Progenitor cell of endocrine pancreas (in vitro differentiated cells): ENCODE measurements at regions not wholly inside any gene's neighbourhood (a gene's known extent, or its start where the extent isn't known, plus 50 kb on each side); places are given as distances from the start of the nearest gene placed in this dataset.

ENCODE experiments used
- DNase-seq: peaks from one replicate; pipeline ENCODE4 v3.0.0; 2021; ENCODE audit warnings: low spot score; ENCODE audit not compliant: unreplicated experiment
- H3K27ac Mint-ChIP-seq: 2 replicates; pipeline ENCODE4 v1.8.0; 2021; ENCODE audit warnings: mild to moderate bottlenecking, moderate library complexity, mixed read lengths
- H3K27me3 Mint-ChIP-seq: 2 replicates; pipeline ENCODE4 v1.8.0; 2021; ENCODE audit warnings: mixed read lengths
- H3K36me3 Mint-ChIP-seq: 2 replicates; pipeline ENCODE4 v1.8.0; 2022; ENCODE audit warnings: mixed read lengths; ENCODE audit not compliant: insufficient read depth
- H3K4me1 Mint-ChIP-seq: 2 replicates; pipeline ENCODE4 v1.8.0; 2021; ENCODE audit warnings: low read depth, mixed read lengths
- H3K4me3 Mint-ChIP-seq: 2 replicates; pipeline ENCODE4 v1.8.0; 2021; ENCODE audit warnings: low read depth, mild to moderate bottlenecking, moderate library complexity, mixed read lengths
- H3K9me3 Mint-ChIP-seq: 2 replicates; pipeline ENCODE4 v1.8.0; 2021; ENCODE audit warnings: low read depth, mixed read lengths
- TF ChIP-seq, protein P1 (sequence below): fragments of 200-600 bp; sonication (generic); IDR thresholded peaks from one replicate; pipeline ENCODE4 v1.5.0; 2021; ENCODE audit warnings: antibody characterized with exemption, mild to moderate bottlenecking; ENCODE audit not compliant: unreplicated experiment

DNA sequence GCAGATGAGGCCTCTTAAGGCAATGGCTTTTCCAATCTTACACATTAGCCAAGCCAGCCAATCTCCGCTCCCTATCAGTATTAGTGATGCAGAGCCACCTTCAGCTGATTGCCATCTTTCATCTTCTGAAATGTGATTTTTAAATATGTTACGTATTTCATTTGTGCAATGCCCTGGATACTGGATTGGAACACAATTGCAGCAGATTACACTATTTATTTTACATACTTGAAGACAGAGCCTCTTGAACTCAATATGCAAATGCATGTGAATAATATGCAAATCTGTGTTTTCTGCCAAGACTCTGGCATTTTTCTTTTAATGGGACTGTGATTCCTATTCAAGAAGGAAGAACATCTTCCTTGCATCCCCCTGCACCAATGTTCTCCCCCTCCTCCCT is 90.5 kb downstream of the GRIN2B start:
- Mint-ChIP-seq H3K27me3 (no peaks in the 10 kb centered on the region), H3K27ac (no peak overlapping the region)

DNA sequence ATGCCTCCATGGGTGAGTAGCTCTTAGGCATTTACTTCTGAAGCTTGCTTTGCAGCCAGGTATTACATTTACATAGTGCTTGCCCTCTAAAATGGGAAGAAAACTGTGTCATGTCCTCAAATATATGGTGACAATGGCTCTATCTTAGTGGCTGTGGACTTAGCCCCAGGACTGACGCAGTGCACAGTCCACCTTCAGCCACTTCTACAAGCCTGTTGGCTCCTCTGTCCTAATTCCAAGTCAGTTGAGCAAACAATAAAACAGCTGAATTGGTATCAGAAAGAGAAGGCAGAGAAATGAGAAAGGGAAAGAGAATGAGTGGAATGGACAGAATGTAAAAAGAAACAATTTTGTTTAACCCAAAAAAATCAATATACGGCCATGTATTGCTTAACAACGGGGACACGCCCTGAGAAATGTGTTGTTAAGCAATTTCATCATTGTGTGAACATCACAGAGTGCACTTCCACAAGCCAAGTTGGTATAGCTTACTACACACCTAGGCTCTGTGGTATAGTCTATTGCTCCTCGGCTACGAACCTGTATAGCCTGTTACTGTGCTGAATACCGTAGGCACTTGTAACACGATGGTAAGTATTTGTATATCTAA is 93.5 kb downstream of the GRIN2B start:
- Mint-ChIP-seq H3K9me3 (no peaks in the 10 kb centered on the region), H3K27me3 (peaks cover 3% of the 10 kb centered on the region), H3K36me3 (no peaks in the 10 kb centered on the region), H3K4me3 (no peak overlapping the region), H3K27ac (no peak overlapping the region), H3K4me1 (no peaks in the 10 kb centered on the region)
- no peak for DNase-seq
- TF ChIP-seq, protein P1, sequence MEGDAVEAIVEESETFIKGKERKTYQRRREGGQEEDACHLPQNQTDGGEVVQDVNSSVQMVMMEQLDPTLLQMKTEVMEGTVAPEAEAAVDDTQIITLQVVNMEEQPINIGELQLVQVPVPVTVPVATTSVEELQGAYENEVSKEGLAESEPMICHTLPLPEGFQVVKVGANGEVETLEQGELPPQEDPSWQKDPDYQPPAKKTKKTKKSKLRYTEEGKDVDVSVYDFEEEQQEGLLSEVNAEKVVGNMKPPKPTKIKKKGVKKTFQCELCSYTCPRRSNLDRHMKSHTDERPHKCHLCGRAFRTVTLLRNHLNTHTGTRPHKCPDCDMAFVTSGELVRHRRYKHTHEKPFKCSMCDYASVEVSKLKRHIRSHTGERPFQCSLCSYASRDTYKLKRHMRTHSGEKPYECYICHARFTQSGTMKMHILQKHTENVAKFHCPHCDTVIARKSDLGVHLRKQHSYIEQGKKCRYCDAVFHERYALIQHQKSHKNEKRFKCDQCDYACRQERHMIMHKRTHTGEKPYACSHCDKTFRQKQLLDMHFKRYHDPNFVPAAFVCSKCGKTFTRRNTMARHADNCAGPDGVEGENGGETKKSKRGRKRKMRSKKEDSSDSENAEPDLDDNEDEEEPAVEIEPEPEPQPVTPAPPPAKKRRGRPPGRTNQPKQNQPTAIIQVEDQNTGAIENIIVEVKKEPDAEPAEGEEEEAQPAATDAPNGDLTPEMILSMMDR, result no peak

More for the DNA sequence above, 90.5 kb downstream of the GRIN2B start:
- TF ChIP-seq, protein P1, result no peak
- no peaks in the 10 kb centered on the region for H3K9me3 Mint-ChIP-seq
- no peaks in the 10 kb centered on the region for H3K4me1 Mint-ChIP-seq
- DNase-seq, result no peak
- no peaks in the 10 kb centered on the region for H3K36me3 Mint-ChIP-seq
- H3K4me3 Mint-ChIP-seq, result no peak overlapping the region

GRCh38 chr12:13882176-13882575 is 99.2 kb downstream of the GRIN2B start:
- no peak for DNase-seq
- no peaks in the 10 kb centered on the region for H3K4me1 Mint-ChIP-seq
- H3K9me3 Mint-ChIP-seq, result no peaks in the 10 kb centered on the region
- H3K27ac Mint-ChIP-seq, result no peak overlapping the region
- H3K36me3 Mint-ChIP-seq, result no peaks in the 10 kb centered on the region
- TF ChIP-seq, protein P1, result no peak
- no peak overlapping the region for H3K4me3 Mint-ChIP-seq
- peaks cover 3% of the 10 kb centered on the region for H3K27me3 Mint-ChIP-seq

DNA sequence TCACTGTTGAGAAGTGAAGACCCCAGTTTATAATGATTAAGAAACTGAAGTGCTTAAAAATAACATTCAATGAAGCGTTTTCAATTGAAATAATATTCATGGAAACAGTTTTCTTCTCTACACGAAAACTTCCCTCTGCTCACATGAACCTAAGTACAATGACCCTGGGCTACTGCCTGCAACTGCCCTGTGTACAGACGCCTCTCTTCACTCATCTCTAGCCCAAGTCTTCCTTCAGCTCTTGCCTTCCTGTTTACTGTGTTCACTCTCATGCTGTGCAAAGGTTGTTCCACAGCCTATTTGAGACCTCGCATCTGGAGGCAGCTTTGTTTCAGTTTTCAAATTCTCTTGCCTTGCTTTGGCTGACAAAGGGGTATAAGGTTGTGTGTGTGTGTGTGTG is 100.8 kb downstream of the GRIN2B start:
- TF ChIP-seq, protein P1, result no peak
- no peak for DNase-seq
- H3K27ac Mint-ChIP-seq, result no peak overlapping the region
- no peaks in the 10 kb centered on the region for H3K4me1 Mint-ChIP-seq
- H3K36me3 Mint-ChIP-seq, result no peaks in the 10 kb centered on the region
- H3K9me3 Mint-ChIP-seq, result no peaks in the 10 kb centered on the region
- H3K4me3 Mint-ChIP-seq, result no peak overlapping the region
- H3K27me3 Mint-ChIP-seq, result peaks cover 3% of the 10 kb centered on the region

DNA sequence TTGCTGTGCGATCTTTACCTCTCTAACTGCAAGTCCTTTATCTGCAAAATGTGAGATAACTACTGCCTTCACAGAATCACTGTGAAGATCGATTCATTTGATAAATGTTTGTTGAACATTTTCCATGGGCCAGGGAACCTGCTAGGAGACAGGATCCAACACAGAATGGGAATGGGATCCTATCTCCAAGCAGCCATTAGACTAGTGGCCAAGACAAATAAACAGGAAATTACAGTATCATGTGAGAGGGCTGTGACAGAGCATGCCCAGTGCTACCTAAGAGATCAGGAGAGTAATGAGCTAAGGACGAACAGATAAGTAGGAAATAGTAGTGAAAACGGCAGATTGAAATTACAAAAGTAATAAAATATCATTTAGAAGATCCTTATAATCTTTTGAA is 105.7 kb downstream of the GRIN2B start:
- Mint-ChIP-seq H3K4me1 (no peaks in the 10 kb centered on the region), H3K27me3 (no peaks in the 10 kb centered on the region), H3K27ac (no peak overlapping the region), H3K4me3 (no peak overlapping the region), H3K9me3 (no peaks in the 10 kb centered on the region), H3K36me3 (no peaks in the 10 kb centered on the region)
- TF ChIP-seq, protein P1, result no peak
- no peak for DNase-seq
